ENCODE measurements at regions not wholly inside any gene's neighbourhood (a gene's known extent, or its start where the extent isn't known, plus 50 kb on each side); places are given as distances from the start of the nearest gene placed in this dataset.
A peak's percentile ranks its signal among the peaks of the same experiment; 100 is the strongest.

DNA sequence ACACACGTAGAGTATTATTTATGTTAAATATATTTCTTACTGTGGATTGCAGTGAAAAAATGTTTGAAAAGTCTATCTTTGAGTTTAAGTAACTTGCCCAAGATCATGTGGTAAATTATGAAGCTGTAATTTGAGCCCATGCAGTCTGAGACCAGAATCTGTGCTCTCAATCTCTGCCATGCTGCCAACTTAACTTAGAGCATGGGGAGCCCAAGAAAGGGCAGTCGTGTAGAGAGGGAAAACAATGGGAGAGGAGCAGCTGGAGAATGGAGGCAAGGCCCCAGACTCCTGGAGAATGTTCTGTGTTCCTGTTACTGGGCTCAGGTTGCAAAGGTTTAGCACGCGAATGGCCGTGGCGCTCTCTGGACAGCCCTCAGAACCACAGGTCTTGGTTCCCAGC lies 311.6 kb upstream of the RASGRP1 start:
- Histone ChIP-seq H3K4me3 (ENCODE audit: low read length) (no peak overlapping the region), H3K9me3 (ENCODE audit: control insufficient read depth, low read length) (no peaks in the 10 kb centered on the region), H3K27ac (ENCODE audit: low read length) (no peak overlapping the region), H3K4me1 (ENCODE audit: control insufficient read depth, insufficient read depth, low read length) (peaks cover 7% of the 10 kb centered on the region), H3K27me3 (ENCODE audit: control insufficient read depth, insufficient read depth) (no peaks in the 10 kb centered on the region)
- no peak for ATAC-seq
- no peak for DNase-seq
- 92% methylated on average over 6 of the region's 6 CpGs for WGBS
- intact Hi-C loops (cut with DNase I), result no loop called here

DNA sequence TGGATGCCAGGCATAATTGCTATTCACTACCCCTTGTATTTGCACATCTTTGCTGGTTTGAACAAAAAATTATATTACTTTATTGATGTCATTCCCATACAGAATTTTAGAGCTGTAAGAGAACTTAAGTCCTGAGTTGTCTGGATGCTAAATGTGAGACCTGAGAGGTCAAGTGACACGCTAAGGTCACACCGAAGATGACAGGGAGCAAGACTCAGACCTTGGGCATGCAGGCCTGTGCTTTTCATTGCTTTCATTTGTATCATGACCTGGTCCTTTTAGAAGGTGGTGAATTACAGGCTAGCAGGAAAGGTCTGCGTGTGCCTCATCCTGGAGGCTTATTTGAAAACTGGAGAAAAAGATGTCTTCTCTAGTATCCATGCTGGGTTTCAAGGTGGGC lies 312.0 kb upstream of the RASGRP1 start:
- WGBS, result 93% methylated on average over 3 of the region's 3 CpGs

DNA sequence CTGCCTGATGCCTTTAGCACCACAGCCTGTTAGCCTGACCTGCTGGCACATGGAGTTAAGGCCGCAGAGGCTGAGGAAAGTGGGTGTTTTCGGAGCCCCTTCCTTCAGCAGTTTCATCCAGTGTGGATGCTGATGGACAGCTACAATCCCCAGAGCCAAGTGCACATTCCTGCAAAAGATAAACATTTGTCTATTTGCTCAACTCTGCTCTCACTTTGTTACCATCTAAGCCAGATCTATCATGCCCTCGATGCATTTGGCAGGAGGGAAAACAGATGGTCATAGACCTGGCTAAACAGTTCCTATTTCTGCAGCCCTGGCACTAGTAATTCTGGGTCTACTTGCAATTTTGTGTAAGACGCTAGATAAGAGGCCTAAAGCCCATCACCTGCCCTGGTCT lies 312.9 kb upstream of the RASGRP1 start:
- no peaks in the 10 kb centered on the region for H3K9me3 ChIP-seq (ENCODE audit: control insufficient read depth, low read length)
- no peak overlapping the region for H3K4me3 ChIP-seq (ENCODE audit: low read length)
- intact Hi-C loops (cut with DNase I), result no loop called here
- 65% methylated on average over 4 of the region's 4 CpGs for WGBS
- H3K27ac ChIP-seq (ENCODE audit: low read length), result no peak overlapping the region
- no peak for DNase-seq
- peaks cover 7% of the 10 kb centered on the region for H3K4me1 ChIP-seq (ENCODE audit: control insufficient read depth, insufficient read depth, low read length)
- no peak for ATAC-seq
- H3K27me3 ChIP-seq (ENCODE audit: control insufficient read depth, insufficient read depth), result no peaks in the 10 kb centered on the region

More for the DNA sequence above, 312.0 kb upstream of the RASGRP1 start:
- Histone ChIP-seq H3K9me3 (ENCODE audit: control insufficient read depth, low read length) (no peaks in the 10 kb centered on the region), H3K4me3 (ENCODE audit: low read length) (no peak overlapping the region), H3K27me3 (ENCODE audit: control insufficient read depth, insufficient read depth) (no peaks in the 10 kb centered on the region), H3K27ac (ENCODE audit: low read length) (no peak overlapping the region), H3K4me1 (ENCODE audit: control insufficient read depth, insufficient read depth, low read length) (peaks cover 7% of the 10 kb centered on the region)
- intact Hi-C loops (cut with DNase I), result no loop called here
- no peak for DNase-seq
- no peak for ATAC-seq

DNA sequence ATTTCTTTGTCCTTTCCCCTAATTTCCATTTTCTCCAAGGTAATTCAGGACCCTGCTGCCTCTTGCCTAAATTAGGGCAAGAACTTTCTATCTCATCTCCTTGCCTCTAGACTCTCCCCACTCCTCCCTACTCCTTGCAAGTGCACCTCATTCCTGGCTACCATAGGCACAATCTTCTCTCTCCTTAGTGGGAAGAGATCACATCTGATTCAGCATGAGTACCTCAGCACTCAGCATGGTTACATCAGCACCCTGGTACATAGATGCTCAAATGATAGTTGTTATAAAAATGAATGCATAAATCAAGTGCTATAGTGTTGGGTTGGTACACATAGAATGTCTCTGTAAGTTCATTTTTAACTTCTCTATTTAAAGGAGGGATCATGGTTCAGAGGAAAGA lies 313.4 kb upstream of the RASGRP1 start:
- no peak for DNase-seq
- Histone ChIP-seq H3K27ac (ENCODE audit: low read length) (no peak overlapping the region), H3K9me3 (ENCODE audit: control insufficient read depth, low read length) (no peaks in the 10 kb centered on the region), H3K4me1 (ENCODE audit: control insufficient read depth, insufficient read depth, low read length) (peaks cover 7% of the 10 kb centered on the region), H3K4me3 (ENCODE audit: low read length) (no peak overlapping the region), H3K27me3 (ENCODE audit: control insufficient read depth, insufficient read depth) (no peaks in the 10 kb centered on the region)
- intact Hi-C loops (cut with DNase I), result no loop called here
- no peak for ATAC-seq

DNA sequence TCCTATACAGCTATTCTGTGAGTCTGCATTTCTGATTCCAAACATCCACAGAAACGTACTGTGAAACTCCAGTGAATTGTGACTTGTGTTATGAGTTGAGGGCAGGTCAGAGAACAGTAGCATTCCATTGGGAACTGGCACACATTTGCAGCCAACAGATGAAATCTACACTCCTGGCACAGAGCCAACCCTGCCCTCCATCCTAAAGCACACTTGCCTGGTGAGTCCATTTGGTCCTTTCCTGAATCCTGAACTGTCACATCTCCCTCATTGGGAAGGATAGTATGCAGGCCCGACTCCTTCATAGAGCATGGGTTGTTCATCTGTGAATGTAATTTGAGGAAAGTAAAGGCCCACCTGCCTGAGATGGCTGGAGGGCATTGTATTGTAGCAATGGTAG lies 314.3 kb upstream of the RASGRP1 start:
- intact Hi-C loops (cut with DNase I), result no loop called here
- no peaks in the 10 kb centered on the region for H3K9me3 ChIP-seq (ENCODE audit: control insufficient read depth, low read length)
- peak in 1 of 3 donors; percentile 36 for DNase-seq
- H3K27me3 ChIP-seq (ENCODE audit: control insufficient read depth, insufficient read depth), result no peaks in the 10 kb centered on the region
- no peak overlapping the region for H3K4me3 ChIP-seq (ENCODE audit: low read length)
- peaks cover 7% of the 10 kb centered on the region for H3K4me1 ChIP-seq (ENCODE audit: control insufficient read depth, insufficient read depth, low read length)
- H3K27ac ChIP-seq (ENCODE audit: low read length), result no peak overlapping the region
- WGBS, result 73% methylated on average over 2 of the region's 2 CpGs
- ATAC-seq, result no peak

DNA sequence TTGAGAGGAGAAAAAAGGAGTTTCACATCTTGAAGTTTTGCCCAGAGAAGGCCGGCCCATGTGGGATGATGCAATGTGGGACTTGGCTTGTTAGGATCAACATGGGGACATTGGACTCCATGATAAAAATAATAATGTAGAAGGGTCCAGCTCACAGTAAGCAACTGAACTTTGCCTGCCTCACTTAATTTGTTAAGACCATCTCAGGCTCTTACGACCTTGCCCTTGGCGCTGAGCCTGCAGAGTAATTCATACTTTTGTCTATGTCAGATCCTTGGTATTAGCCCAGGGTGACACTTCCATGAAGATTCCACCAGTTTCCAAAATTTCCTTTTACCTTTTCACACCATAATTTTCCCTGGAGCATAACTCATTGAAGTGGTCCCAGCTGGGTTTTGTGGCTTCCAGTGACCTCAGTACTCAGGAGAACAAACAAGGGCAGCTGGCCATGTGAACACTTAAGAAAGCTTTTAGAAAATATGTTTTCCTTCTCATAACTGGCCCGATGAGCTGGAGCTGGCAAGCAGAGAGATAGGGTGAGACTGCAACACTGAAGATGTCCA lies 315.4 kb upstream of the RASGRP1 start:
- Histone ChIP-seq H3K4me3 (ENCODE audit: low read length) (no peak overlapping the region), H3K9me3 (ENCODE audit: control insufficient read depth, low read length) (no peaks in the 10 kb centered on the region), H3K4me1 (ENCODE audit: control insufficient read depth, insufficient read depth, low read length) (peaks cover 7% of the 10 kb centered on the region), H3K27me3 (ENCODE audit: control insufficient read depth, insufficient read depth) (no peaks in the 10 kb centered on the region), H3K27ac (ENCODE audit: low read length) (peak overlapping the region; percentile 53)
- 68% methylated on average over 4 of the region's 4 CpGs for WGBS
- DNase-seq (peak; percentile 27 to 61 (median 58)), ATAC-seq (peak; percentile 42 to 77)
- intact Hi-C loops (cut with DNase I), result no loop called here

DNA sequence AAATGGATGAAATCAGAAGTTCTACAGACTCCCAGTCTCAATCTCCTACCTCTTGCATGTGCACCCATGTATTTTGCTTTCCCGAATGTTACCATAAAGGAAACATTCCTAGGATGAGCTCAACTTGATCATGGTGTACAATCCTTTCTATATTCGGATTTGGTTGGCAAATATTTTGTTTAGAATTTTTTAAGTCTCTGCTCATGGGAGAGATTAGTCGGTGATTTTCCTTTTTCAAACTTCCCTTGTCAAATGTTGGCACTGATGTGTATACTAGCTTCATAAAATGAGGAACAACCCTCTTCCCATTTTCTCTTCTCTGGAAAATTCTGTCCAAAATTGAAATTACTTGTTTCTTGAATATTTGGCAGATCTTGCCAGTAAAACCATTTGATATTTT lies 317.6 kb upstream of the RASGRP1 start:
- H3K9me3 ChIP-seq (ENCODE audit: control insufficient read depth, low read length), result no peaks in the 10 kb centered on the region
- intact Hi-C loops (cut with DNase I), result no loop called here
- H3K27ac ChIP-seq (ENCODE audit: low read length), result no peak overlapping the region
- DNase-seq (no peak), ATAC-seq (no peak)
- peaks cover 9% of the 10 kb centered on the region for H3K4me1 ChIP-seq (ENCODE audit: control insufficient read depth, insufficient read depth, low read length)
- WGBS, result 56% methylated on average over 3 of the region's 3 CpGs
- H3K27me3 ChIP-seq (ENCODE audit: control insufficient read depth, insufficient read depth), result no peaks in the 10 kb centered on the region
- H3K4me3 ChIP-seq (ENCODE audit: low read length), result no peak overlapping the region

DNA sequence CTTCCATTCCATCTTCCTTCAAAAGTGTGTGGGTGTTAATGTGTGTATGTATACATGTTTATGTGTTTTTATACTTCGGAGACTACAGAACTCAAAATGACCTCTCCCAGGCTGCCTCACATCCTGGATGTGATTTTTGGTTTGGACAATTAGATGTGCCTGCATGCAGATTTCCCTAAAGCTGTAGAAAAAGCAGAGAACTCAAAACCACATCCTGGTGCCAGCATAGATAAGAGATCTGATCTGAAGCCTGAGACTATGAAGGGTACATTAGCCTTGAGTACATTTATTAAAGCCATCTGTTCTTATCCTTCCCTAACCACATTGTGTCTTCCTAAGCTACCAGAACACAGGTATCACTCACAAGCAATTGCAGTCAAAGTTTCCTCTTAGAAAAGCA lies 319.4 kb upstream of the RASGRP1 start:
- intact Hi-C loops (cut with DNase I), result no loop called here
- Histone ChIP-seq H3K27me3 (ENCODE audit: control insufficient read depth, insufficient read depth) (no peaks in the 10 kb centered on the region), H3K9me3 (ENCODE audit: control insufficient read depth, low read length) (no peaks in the 10 kb centered on the region), H3K27ac (ENCODE audit: low read length) (no peak overlapping the region), H3K4me1 (ENCODE audit: control insufficient read depth, insufficient read depth, low read length) (peaks cover 4% of the 10 kb centered on the region), H3K4me3 (ENCODE audit: low read length) (no peak overlapping the region)
- WGBS, result 58% methylated on average over 1 of the region's 1 CpG
- no peak for DNase-seq
- no peak for ATAC-seq

DNA sequence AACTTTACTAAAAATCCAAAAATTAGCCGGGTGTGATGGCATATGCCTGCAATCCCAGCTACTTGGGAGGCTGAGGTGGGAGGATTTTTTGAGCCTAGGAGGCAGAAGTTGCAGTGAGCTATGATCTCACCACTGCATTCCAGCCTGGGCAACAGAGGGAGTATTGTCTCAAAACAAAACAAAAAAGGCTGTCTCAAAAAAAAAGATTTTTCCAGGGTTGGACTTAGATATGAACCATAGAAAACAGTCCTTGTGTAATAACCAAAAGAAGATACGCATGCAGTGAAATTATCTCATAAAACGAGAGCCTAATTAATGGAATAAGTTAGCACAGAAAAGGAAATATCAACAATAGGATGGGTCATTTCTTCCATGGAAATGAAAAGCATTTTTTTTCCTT lies 320.4 kb upstream of the RASGRP1 start:
- ATAC-seq, result peak; percentile 32 to 68
- intact Hi-C loops (cut with DNase I), result no loop called here
- Histone ChIP-seq H3K4me3 (ENCODE audit: low read length) (no peak overlapping the region), H3K27ac (ENCODE audit: low read length) (peak overlapping the region; percentile 62), H3K9me3 (ENCODE audit: control insufficient read depth, low read length) (no peaks in the 10 kb centered on the region), H3K27me3 (ENCODE audit: control insufficient read depth, insufficient read depth) (no peaks in the 10 kb centered on the region), H3K4me1 (ENCODE audit: control insufficient read depth, insufficient read depth, low read length) (peaks cover 2% of the 10 kb centered on the region)
- DNase-seq, result peak in 1 of 3 donors; percentile 46
- WGBS, result 59% methylated on average over 3 of the region's 3 CpGs

DNA sequence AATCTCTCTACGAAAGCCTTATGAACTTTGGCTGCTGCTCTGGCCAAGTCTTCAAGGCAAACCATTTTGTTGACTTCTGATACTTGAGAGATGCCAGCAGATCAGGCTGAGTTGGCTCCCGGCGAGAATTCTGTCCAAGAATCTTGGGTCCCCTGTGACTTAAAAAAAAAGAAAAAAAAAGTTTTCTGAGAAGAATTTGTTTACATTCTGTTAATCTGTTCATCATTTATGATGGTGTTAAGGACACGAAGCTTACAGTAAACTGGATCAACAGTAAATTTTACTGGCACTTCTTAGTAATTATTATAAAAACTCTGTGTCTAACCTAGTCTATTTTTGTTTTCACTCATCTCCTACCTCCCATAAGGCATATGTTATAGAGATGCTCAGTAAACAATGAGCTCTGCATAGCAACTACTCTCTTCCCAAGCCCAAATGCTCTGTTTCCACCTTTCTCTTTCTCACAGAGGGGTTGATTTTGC lies 320.9 kb upstream of the RASGRP1 start:
- no peaks in the 10 kb centered on the region for H3K9me3 ChIP-seq (ENCODE audit: control insufficient read depth, low read length)
- intact Hi-C loops (cut with DNase I), result no loop called here
- H3K4me1 ChIP-seq (ENCODE audit: control insufficient read depth, insufficient read depth, low read length), result peaks cover 2% of the 10 kb centered on the region
- ATAC-seq (peak in 1 of 2 donors; percentile 71), DNase-seq (peak in 2 of 3 donors; percentile 30 to 74)
- H3K4me3 ChIP-seq (ENCODE audit: low read length), result no peak overlapping the region
- WGBS, result 41% methylated on average over 4 of the region's 4 CpGs
- H3K27ac ChIP-seq (ENCODE audit: low read length), result no peak overlapping the region
- no peaks in the 10 kb centered on the region for H3K27me3 ChIP-seq (ENCODE audit: control insufficient read depth, insufficient read depth)

DNA sequence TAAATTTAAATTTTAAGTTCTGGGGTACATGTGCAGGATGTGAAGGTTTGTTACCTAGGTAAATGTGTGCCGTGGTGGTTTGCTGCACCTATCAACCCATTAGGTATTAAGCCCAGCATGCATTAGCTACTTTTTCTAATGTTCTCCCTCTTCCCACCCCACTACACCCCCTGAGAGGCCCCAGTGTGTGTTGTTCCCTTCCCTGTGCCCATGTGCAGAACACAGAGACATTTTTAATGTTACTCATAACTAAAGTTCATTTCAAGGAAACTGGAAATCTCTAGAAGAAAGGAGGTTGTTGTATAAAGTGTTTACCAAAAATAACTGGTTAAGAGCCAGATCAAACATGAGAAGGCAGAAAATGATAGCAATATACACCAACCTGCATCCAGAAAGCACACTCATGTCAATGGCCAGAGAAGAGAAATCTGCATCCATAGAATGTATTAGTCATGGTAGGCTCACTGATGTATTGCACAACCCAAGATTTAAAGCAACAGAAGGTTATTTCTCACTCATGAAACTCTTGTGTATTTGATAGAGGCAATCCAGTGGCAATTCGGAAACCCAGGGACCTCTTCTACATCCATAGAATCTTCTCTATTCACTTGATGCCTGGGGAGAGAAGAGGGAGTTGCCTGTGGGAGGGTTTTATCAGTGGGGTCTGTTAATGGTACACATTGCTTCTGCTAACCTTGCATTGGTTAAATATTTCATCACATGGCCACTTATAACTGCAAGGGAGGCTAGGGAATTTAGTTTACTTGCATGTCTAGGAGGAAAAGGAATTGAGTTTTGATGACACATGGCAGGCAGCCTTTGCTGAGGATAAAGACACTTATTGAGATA lies 321.9 kb upstream of the RASGRP1 start:
- DNase-seq (no peak), ATAC-seq (no peak)
- intact Hi-C loops (cut with DNase I), result no loop called here
- Histone ChIP-seq H3K9me3 (ENCODE audit: control insufficient read depth, low read length) (no peaks in the 10 kb centered on the region), H3K4me3 (ENCODE audit: low read length) (no peak overlapping the region), H3K27me3 (ENCODE audit: control insufficient read depth, insufficient read depth) (no peaks in the 10 kb centered on the region), H3K27ac (ENCODE audit: low read length) (no peak overlapping the region), H3K4me1 (ENCODE audit: control insufficient read depth, insufficient read depth, low read length) (peaks cover 2% of the 10 kb centered on the region)
- WGBS, result 88% methylated on average over 2 of the region's 2 CpGs
